Kasumi-1 (cell line): ENCODE measurements at regions not wholly inside any gene's neighbourhood (a gene's known extent, or its start where the extent isn't known, plus 50 kb on each side); places are given as distances from the start of the nearest gene placed in this dataset.
A peak's percentile ranks its signal among the peaks of the same experiment; 100 is the strongest.

Experiments used
- DNase-seq, 2 experiments: peaks; one replicate each; lab custom pipeline; 2025; lab: John Stamatoyannopoulos, UW

- DNase-seq: peak; percentile 10 to 20
These were observed 483.6 kb downstream of the SH2D1A start for GRCh38 chrX:124829930-124830329.

- DNase-seq: no peak
These were observed 482.9 kb upstream of the TEX13C start for GRCh38 chrX:124836786-124837185.

GRCh38 chrX:124842205-124842604 is 477.5 kb upstream of the TEX13C start:
- no peak for DNase-seq

- no peak for DNase-seq
These were observed 458.9 kb upstream of the TEX13C start for GRCh38 chrX:124860736-124861135.

- DNase-seq: no peak
These were observed 457.4 kb upstream of the TEX13C start for GRCh38 chrX:124862301-124862700.

GRCh38 chrX:124863303-124863702 is 456.4 kb upstream of the TEX13C start:
- no peak for DNase-seq

GRCh38 chrX:124887572-124887971 is 432.1 kb upstream of the TEX13C start:
- DNase-seq: no peak

GRCh38 chrX:124895947-124896346 is 423.7 kb upstream of the TEX13C start:
- DNase-seq: no peak

GRCh38 chrX:124902953-124903352 is 416.7 kb upstream of the TEX13C start:
- no peak for DNase-seq

GRCh38 chrX:124910611-124911010 is 409.1 kb upstream of the TEX13C start:
- DNase-seq: no peak

- no peak for DNase-seq
These were observed 402.7 kb upstream of the TEX13C start for GRCh38 chrX:124917011-124917410.

GRCh38 chrX:124925681-124926080 is 394.0 kb upstream of the TEX13C start:
- DNase-seq: no peak

GRCh38 chrX:124931241-124931640 is 388.4 kb upstream of the TEX13C start:
- DNase-seq: no peak

- DNase-seq: no peak
These were observed 387.7 kb upstream of the TEX13C start for GRCh38 chrX:124931958-124932357.

- no peak for DNase-seq
These were observed 381.0 kb upstream of the TEX13C start for GRCh38 chrX:124938715-124939114.

GRCh38 chrX:124940531-124940930 is 379.1 kb upstream of the TEX13C start:
- no peak for DNase-seq

GRCh38 chrX:124954402-124954801 is 365.3 kb upstream of the TEX13C start:
- DNase-seq: no peak

GRCh38 chrX:124960454-124960853 is 359.2 kb upstream of the TEX13C start:
- no peak for DNase-seq

GRCh38 chrX:124963717-124964116 is 356.0 kb upstream of the TEX13C start, which contains the start of gene TENM1:
TENM1 (minus strand) TSS chrX:124963817.
- no peak for DNase-seq

GRCh38 chrX:124975456-124975855 is 344.2 kb upstream of the TEX13C start:
- DNase-seq: no peak

GRCh38 chrX:124981420-124981819 is 338.3 kb upstream of the TEX13C start:
- DNase-seq: no peak

GRCh38 chrX:124984140-124984813 is 335.4 kb upstream of the TEX13C start:
- DNase-seq: no peak

- DNase-seq: no peak
These were observed 333.4 kb upstream of the TEX13C start for GRCh38 chrX:124986284-124986683.

- no peak for DNase-seq
These were observed 325.9 kb upstream of the TEX13C start for GRCh38 chrX:124993735-124994134.
